ENCODE measurements at regions not wholly inside any gene's neighbourhood (a gene's known extent, or its start where the extent isn't known, plus 50 kb on each side); places are given as distances from the start of the nearest gene placed in this dataset.

DNA sequence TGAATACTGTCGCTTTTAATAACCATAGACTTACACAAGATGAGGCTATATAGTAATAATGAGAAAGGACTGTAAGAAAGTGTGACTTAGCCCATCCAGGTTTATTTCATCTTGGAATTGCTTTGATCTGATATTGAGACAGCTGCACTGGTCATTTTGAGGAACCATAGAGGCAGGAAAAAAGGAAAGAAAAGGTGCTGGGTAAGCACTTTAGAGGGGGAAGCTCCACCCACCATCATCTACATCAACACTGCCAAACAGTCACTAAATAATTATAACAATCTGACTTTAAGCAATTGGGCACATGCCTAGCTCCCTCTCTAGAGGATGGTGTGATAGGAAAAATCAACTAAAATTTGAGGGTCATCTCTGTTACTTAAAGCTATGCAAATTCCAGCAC, 70.6 kb upstream of the ST6GALNAC3 start:
- H2AFZ ChIP-seq = no peak overlapping the region

DNA sequence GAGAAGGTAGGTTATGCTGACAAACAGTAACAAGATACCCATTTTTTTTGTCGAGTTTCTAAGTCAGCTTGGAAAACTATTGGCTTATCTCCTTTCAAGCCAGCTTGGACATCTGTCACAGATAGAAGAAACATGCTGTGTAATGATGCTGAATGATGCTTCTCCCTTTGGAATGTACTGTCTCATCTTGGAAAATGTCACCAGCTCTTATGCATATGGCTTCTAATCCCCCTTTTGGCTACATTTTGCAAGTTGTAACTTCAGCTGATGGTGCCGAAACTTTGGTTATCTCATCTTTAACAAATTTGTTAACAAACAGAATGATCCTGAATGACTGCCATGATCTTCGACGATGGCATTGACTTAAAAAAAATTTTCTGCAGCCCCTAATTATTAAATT, 68.8 kb upstream of the ST6GALNAC3 start:
- Histone ChIP-seq H2AFZ (no peak overlapping the region), H3K4me2 (ENCODE audit: low read length) (no peak overlapping the region), H3K27ac (no peak overlapping the region), H3K4me3 (ENCODE audit: low read depth, low read length) (no peak overlapping the region), H3K27me3 (ENCODE audit: control insufficient read depth, insufficient read depth, low read length) (no peaks in the 10 kb centered on the region), H3K36me3 (ENCODE audit: control insufficient read depth, insufficient read depth, low read length) (no peaks in the 10 kb centered on the region), H3K9ac (no peak overlapping the region), H3K79me2 (no peaks in the 10 kb centered on the region), H3K4me1 (no peaks in the 10 kb centered on the region), H3K9me3 (ENCODE audit: control insufficient read depth, low read length) (no peaks in the 10 kb centered on the region)
- TF ChIP-seq, protein P1, sequence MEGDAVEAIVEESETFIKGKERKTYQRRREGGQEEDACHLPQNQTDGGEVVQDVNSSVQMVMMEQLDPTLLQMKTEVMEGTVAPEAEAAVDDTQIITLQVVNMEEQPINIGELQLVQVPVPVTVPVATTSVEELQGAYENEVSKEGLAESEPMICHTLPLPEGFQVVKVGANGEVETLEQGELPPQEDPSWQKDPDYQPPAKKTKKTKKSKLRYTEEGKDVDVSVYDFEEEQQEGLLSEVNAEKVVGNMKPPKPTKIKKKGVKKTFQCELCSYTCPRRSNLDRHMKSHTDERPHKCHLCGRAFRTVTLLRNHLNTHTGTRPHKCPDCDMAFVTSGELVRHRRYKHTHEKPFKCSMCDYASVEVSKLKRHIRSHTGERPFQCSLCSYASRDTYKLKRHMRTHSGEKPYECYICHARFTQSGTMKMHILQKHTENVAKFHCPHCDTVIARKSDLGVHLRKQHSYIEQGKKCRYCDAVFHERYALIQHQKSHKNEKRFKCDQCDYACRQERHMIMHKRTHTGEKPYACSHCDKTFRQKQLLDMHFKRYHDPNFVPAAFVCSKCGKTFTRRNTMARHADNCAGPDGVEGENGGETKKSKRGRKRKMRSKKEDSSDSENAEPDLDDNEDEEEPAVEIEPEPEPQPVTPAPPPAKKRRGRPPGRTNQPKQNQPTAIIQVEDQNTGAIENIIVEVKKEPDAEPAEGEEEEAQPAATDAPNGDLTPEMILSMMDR (IDR thresholded peaks at IDR 0.05) = no peak

More for the DNA sequence above, 70.6 kb upstream of the ST6GALNAC3 start:
- Histone ChIP-seq H3K4me2 (ENCODE audit: low read length) (no peak overlapping the region), H3K27me3 (ENCODE audit: control insufficient read depth, insufficient read depth, low read length) (no peaks in the 10 kb centered on the region), H3K36me3 (ENCODE audit: control insufficient read depth, insufficient read depth, low read length) (no peaks in the 10 kb centered on the region), H3K9me3 (ENCODE audit: control insufficient read depth, low read length) (no peaks in the 10 kb centered on the region), H3K79me2 (no peaks in the 10 kb centered on the region), H3K9ac (no peak overlapping the region), H3K27ac (no peak overlapping the region), H3K4me1 (no peaks in the 10 kb centered on the region), H3K4me3 (ENCODE audit: low read depth, low read length) (no peak overlapping the region)
- TF ChIP-seq, protein P1 (IDR thresholded peaks at IDR 0.05) = no peak

DNA sequence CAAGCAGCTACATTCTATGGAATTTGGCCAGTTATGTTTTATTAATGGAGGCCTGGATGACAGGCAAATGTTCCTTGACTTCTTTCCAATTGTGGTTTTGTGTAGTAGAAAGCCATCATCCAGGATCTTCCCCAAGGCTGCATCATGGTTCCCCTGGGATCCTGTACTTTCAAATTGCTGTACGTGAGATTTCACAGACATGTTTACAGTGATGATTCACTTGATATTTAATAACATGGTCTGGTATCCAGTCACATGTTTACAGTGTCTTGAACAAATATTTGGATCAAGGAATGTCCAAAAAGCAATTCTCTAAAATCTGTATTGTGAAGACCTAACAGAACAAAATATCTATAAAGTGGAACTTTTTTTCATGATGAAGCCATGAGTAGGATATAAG, 68.3 kb upstream of the ST6GALNAC3 start:
- no peaks in the 10 kb centered on the region for H3K79me2 ChIP-seq
- no peak overlapping the region for H2AFZ ChIP-seq
- H3K36me3 ChIP-seq (ENCODE audit: control insufficient read depth, insufficient read depth, low read length) = no peaks in the 10 kb centered on the region
- H3K4me3 ChIP-seq (ENCODE audit: low read depth, low read length) = no peak overlapping the region
- H3K27me3 ChIP-seq (ENCODE audit: control insufficient read depth, insufficient read depth, low read length) = no peaks in the 10 kb centered on the region
- no peak overlapping the region for H3K4me2 ChIP-seq (ENCODE audit: low read length)
- H3K27ac ChIP-seq = no peak overlapping the region
- TF ChIP-seq, protein P1 (IDR thresholded peaks at IDR 0.05) = no peak
- no peak overlapping the region for H3K9ac ChIP-seq
- no peaks in the 10 kb centered on the region for H3K9me3 ChIP-seq (ENCODE audit: control insufficient read depth, low read length)
- no peaks in the 10 kb centered on the region for H3K4me1 ChIP-seq

DNA sequence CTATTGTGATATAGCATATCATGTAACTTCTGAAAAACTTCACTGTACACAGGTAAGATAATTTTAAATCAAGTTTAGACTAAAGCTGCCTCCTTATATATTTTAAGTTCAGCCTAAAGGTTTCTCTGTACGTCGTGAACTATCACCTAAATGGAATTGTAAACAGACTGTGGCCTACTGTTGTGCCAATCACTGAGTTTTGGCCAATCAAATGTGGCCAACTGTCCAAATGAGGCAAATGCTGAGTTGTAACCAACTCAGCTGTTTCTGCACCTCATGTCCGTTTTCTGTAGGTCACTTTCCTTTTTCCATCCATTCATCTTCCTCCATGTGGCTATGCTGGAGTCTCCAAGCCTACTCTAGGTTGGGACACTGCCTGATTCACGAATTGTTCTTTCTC, 63.7 kb upstream of the ST6GALNAC3 start:
- no peak overlapping the region for H2AFZ ChIP-seq
- H3K4me3 ChIP-seq (ENCODE audit: low read depth, low read length) = no peak overlapping the region
- TF ChIP-seq, protein P1 (IDR thresholded peaks at IDR 0.05) = no peak
- H3K9ac ChIP-seq = no peak overlapping the region
- H3K27ac ChIP-seq = no peak overlapping the region
- no peak overlapping the region for H3K4me2 ChIP-seq (ENCODE audit: low read length)
- no peaks in the 10 kb centered on the region for H3K27me3 ChIP-seq (ENCODE audit: control insufficient read depth, insufficient read depth, low read length)
- no peaks in the 10 kb centered on the region for H3K4me1 ChIP-seq
- H3K9me3 ChIP-seq (ENCODE audit: control insufficient read depth, low read length) = no peaks in the 10 kb centered on the region
- H3K79me2 ChIP-seq = no peaks in the 10 kb centered on the region
- no peaks in the 10 kb centered on the region for H3K36me3 ChIP-seq (ENCODE audit: control insufficient read depth, insufficient read depth, low read length)

DNA sequence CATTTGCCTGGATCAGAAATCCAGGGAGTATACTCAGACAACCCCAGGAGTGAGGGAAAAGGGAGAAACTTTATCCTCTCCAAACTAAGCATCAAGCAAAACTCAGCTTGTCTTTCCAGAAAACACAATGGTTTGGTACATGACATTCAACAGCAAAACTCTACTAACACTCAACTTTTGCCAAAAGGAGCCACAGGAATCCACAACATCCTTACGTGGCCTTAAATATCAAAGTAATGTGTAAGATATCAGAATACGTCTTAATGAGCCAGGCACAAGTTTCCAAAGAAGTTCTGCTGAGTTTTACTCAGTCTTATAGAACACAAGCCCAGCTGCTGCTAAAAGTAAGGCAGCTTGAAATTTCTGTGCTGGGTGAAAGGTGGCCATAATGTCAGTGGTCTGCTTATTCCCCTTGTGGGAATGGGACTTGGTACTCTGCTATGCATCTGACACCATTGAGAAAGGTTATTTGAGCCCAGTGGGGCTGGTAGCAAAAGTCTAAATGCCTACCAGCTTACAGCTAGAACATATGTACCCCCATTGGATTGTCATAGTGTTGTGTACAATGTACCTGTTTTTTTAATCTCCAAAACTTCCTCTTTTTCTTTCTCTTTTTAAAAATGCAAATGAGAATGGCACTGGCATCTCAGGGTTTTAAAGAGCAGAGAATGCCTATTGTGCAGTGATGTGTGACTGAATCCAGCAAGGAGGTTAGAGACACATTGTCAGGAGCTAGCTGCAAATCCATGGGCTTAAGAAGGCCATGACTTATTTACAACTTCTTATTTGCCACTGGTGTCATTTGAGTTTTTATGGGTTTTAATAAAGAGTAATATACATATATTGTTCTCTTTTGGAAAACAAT, 62.0 kb upstream of the ST6GALNAC3 start:
- Histone ChIP-seq H3K4me2 (ENCODE audit: low read length) (no peak overlapping the region), H3K9ac (no peak overlapping the region), H3K27ac (no peak overlapping the region), H3K79me2 (no peaks in the 10 kb centered on the region), H3K4me3 (ENCODE audit: low read depth, low read length) (no peak overlapping the region), H3K36me3 (ENCODE audit: control insufficient read depth, insufficient read depth, low read length) (no peaks in the 10 kb centered on the region), H2AFZ (no peak overlapping the region), H3K4me1 (no peaks in the 10 kb centered on the region), H3K27me3 (ENCODE audit: control insufficient read depth, insufficient read depth, low read length) (no peaks in the 10 kb centered on the region), H3K9me3 (ENCODE audit: control insufficient read depth, low read length) (no peaks in the 10 kb centered on the region)
- TF ChIP-seq, protein P1 (IDR thresholded peaks at IDR 0.05) = no peak
